Pancreas (tissue), 10 donors: ENCODE measurements at regions not wholly inside any gene's neighbourhood (a gene's known extent, or its start where the extent isn't known, plus 50 kb on each side); places are given as distances from the start of the nearest gene placed in this dataset.
"Not testable (repeated sequence)": the region's sequence is repeated elsewhere in the genome, so short reads cannot be mapped to it uniquely, and the experiment has no call there.

Experiments
- ATAC-seq, 4 donors: fragments of 200-7000 bp; cut with Tn5 transposase; one replicate each; pipeline versions ENCODE4 v1.8.0 to v1.9.1; 2020; ENCODE audit warnings: mild to moderate bottlenecking in 4 of 4, moderate library complexity in 4 of 4
- DNase-seq, 6 donors: peaks; one replicate each; pipeline ENCODE4 v3.0.0-alpha.2; 2020
- FAIRE-seq: peaks from 2 replicates; lab custom pipeline; 2012; peaks lifted over from hg19 to GRCh38; lab: Jason Lieb, UNC
- H3K27ac ChIP-seq, 4 donors: fragments of 200-600 bp; sonication (generic); 1 replicate in 3 of 4; 2 replicates in 1 of 4; pipeline versions ENCODE4 v1.5.0 to v1.8.0; 2020
- H3K27me3 ChIP-seq, 4 donors: fragments of 200-600 bp; one replicate each; pipeline ENCODE4 v1.8.0; 2021
- H3K36me3 ChIP-seq, 3 donors: fragments of 200-600 bp; sonication (generic) in 1 of 3; one replicate each; pipeline versions ENCODE4 v1.5.0 to v1.8.0; 2020 to 2021
- H3K4me1 ChIP-seq, 3 donors: fragments of 200-600 bp; one replicate each; pipeline ENCODE4 v1.8.0; 2021
- H3K4me3 ChIP-seq, 4 donors: fragments of 200-600 bp; sonication (generic) in 2 of 4; one replicate each; pipeline versions ENCODE4 v1.5.0 to v1.8.0; 2020 to 2021
- H3K9me3 ChIP-seq, 4 donors: fragments of 200-600 bp; one replicate each; pipeline ENCODE4 v1.8.0; 2021
- CTCF ChIP-seq, 4 donors: fragments of 200-600 bp; sonication (generic) in 3 of 4; IDR thresholded peaks; one replicate each; pipeline versions ENCODE4 v1.5.0 to v1.8.0; 2021; ENCODE audit warnings: antibody characterized with exemption in 4 of 4
- WGBS, 2 donors: extraction: QIAGEN DNeasy Blood & Tissue Kit; methylation state at CpG; one replicate each; pipeline ENCODE4 v1.1.7; 2013; 5-methylcytosine and 5-hydroxymethylcytosine counted together
- intact Hi-C, 3 donors: fragments of 100-400 bp; cut with DNase I; formaldehyde crosslinking; loops; one replicate each; pipeline versions ENCODE4 v1.11.1 to v1.14.2; 2022
- donor health status: healthy with polysubstance abuse.
- donor health status: DM: no; HTN: no; CAD: no; lungs with moderate emphysema.
- donor health status: DM: no; HTN: no; CAD: no.
- donor health status: control.
- donor health status: control.
- donor health status: Bipolar disorder and iron deficiency.
- donor health status: DM: yes; HTN: yes; CAD: no.
- donor health status: DM: no; HTN: no; CAD: no.
- donor health status: DM: no; HTN: no; CAD: no.
- donor health status: DM: yes; HTN: yes; CAD: no.

- Histone ChIP-seq H3K9me3 (no peaks in the 10 kb centered on the region), H3K27me3 (no peaks in the 10 kb centered on the region), H3K36me3 (no peaks in the 10 kb centered on the region), H3K4me1 (no peaks in the 10 kb centered on the region), H3K4me3 (no peak overlapping the region), H3K27ac (no peak overlapping the region)
- intact Hi-C loops, result no loop called here
- no peak for ATAC-seq
- no peak for FAIRE-seq
- no peak for DNase-seq
- TF ChIP-seq CTCF (IDR thresholded peaks at IDR 0.05), result no peak
These were observed 353.3 kb downstream of the PAX1 start for GRCh38 chr20:22058746-22059145.

- no peak for TF ChIP-seq CTCF (IDR thresholded peaks at IDR 0.05)
- H3K36me3 ChIP-seq, result no peaks in the 10 kb centered on the region
- no peaks in the 10 kb centered on the region for H3K27me3 ChIP-seq
- ATAC-seq (no peak), DNase-seq (no peak), FAIRE-seq (no peak)
- intact Hi-C loops, result no loop called here
- H3K9me3 ChIP-seq, result no peaks in the 10 kb centered on the region
- no peaks in the 10 kb centered on the region for H3K4me1 ChIP-seq
- no peak overlapping the region for H3K27ac ChIP-seq
- H3K4me3 ChIP-seq, result no peak overlapping the region
- WGBS, 2 donors, result 22 to 47% methylated on average over 1 of the region's 1 CpG
These were observed 350.5 kb downstream of the PAX1 start for GRCh38 chr20:22055981-22056380.

GRCh38 chr20:22052025-22052650, 346.7 kb downstream of the PAX1 start:
- no peak for FAIRE-seq
- Histone ChIP-seq H3K4me1 (no peaks in the 10 kb centered on the region), H3K27ac (no peak overlapping the region), H3K9me3 (no peaks in the 10 kb centered on the region), H3K36me3 (no peaks in the 10 kb centered on the region), H3K27me3 (no peaks in the 10 kb centered on the region), H3K4me3 (no peak overlapping the region)
- 48 to 60% methylated on average over 1 of the region's 1 CpG for WGBS, 2 donors
- ATAC-seq, result no peak
- DNase-seq, result no peak
- intact Hi-C loops, result no loop called here
- TF ChIP-seq CTCF (IDR thresholded peaks at IDR 0.05), result no peak

- H3K36me3 ChIP-seq, FAIRE-seq, H3K4me3 ChIP-seq, H3K4me1 ChIP-seq, DNase-seq, H3K27ac ChIP-seq, ATAC-seq, intact Hi-C loops, H3K27me3 ChIP-seq, H3K9me3 ChIP-seq: not testable (repeated sequence)
- WGBS, 2 donors, result 40 to 49% methylated on average over 13 of the region's 13 CpGs
These were observed 340.6 kb downstream of the PAX1 start for GRCh38 chr20:22045956-22046507.

- ATAC-seq (no peak), DNase-seq (no peak), FAIRE-seq (no peak)
- intact Hi-C loops, result no loop called here
- Histone ChIP-seq H3K27ac (no peak overlapping the region), H3K27me3 (no peaks in the 10 kb centered on the region), H3K4me3 (no peak overlapping the region), H3K4me1 (no peaks in the 10 kb centered on the region), H3K9me3 (no peaks in the 10 kb centered on the region), H3K36me3 (no peaks in the 10 kb centered on the region)
- no peak for TF ChIP-seq CTCF (IDR thresholded peaks at IDR 0.05)
- 19 to 35% methylated on average over 1 of the region's 1 CpG for WGBS, 2 donors
These were observed 322.0 kb downstream of the PAX1 start for GRCh38 chr20:22027423-22027822.
